GM21528 (cell line): ENCODE measurements at regions not wholly inside any gene's neighbourhood (a gene's known extent, or its start where the extent isn't known, plus 50 kb on each side); places are given as distances from the start of the nearest gene placed in this dataset.
"Not testable (repeated sequence)": the region's sequence is repeated elsewhere in the genome, so short reads cannot be mapped to it uniquely, and the experiment has no call there.

Experiments
- ATAC-seq: cut with Tn5 transposase; IDR thresholded peaks from one replicate; pipeline ENCODE4 v1.9.1; 2021; ENCODE audit warnings: mild to moderate bottlenecking, moderate library complexity; ENCODE audit not compliant: unreplicated experiment, low FRiP score

- ATAC-seq = no peak
These were observed 114.2 kb upstream of the BEND6 start for GRCh38 chr6:56840467-56841380.

- no peak for ATAC-seq
These were observed 115.2 kb upstream of the BEND6 start for GRCh38 chr6:56839533-56840183.

GRCh38 chr6:56838965-56839364 is 115.9 kb upstream of the BEND6 start:
- ATAC-seq = no peak

- ATAC-seq = no peak
These were observed 116.8 kb upstream of the BEND6 start for GRCh38 chr6:56838016-56838555.

- ATAC-seq = no peak
These were observed 117.5 kb upstream of the BEND6 start for GRCh38 chr6:56837322-56837894.

GRCh38 chr6:56835612-56836011 is 119.3 kb upstream of the BEND6 start:
- no peak for ATAC-seq

- ATAC-seq = no peak
These were observed 121.0 kb upstream of the BEND6 start for GRCh38 chr6:56833873-56834272.

- no peak for ATAC-seq
These were observed 121.6 kb upstream of the BEND6 start for GRCh38 chr6:56833127-56833791.

GRCh38 chr6:56832225-56832624 is 122.7 kb upstream of the BEND6 start:
- no peak for ATAC-seq

- ATAC-seq = no peak
These were observed 123.6 kb upstream of the BEND6 start for GRCh38 chr6:56831334-56831733.

GRCh38 chr6:56827908-56828649 is 126.8 kb upstream of the BEND6 start:
- no peak for ATAC-seq

GRCh38 chr6:56824431-56824830 is 130.5 kb upstream of the BEND6 start:
- ATAC-seq = not testable (repeated sequence)

GRCh38 chr6:56821005-56821432 is 133.9 kb upstream of the BEND6 start:
- no peak for ATAC-seq

- ATAC-seq = no peak
These were observed 134.8 kb upstream of the BEND6 start for GRCh38 chr6:56820060-56820459.

- no peak for ATAC-seq
These were observed 135.3 kb upstream of the BEND6 start for GRCh38 chr6:56819604-56820003.

GRCh38 chr6:56816370-56816769 is 138.5 kb upstream of the BEND6 start:
- ATAC-seq = no peak

GRCh38 chr6:56815436-56815835 is 139.5 kb upstream of the BEND6 start:
- ATAC-seq = no peak

GRCh38 chr6:56814802-56815201 is 140.1 kb upstream of the BEND6 start:
- ATAC-seq = no peak

- peak; percentile 56 for ATAC-seq
These were observed 140.6 kb upstream of the BEND6 start for GRCh38 chr6:56814308-56814707.

- ATAC-seq = not testable (repeated sequence)
These were observed 142.1 kb upstream of the BEND6 start for GRCh38 chr6:56812851-56813250.
